ENCODE measurements at regions not wholly inside any gene's neighbourhood (a gene's known extent, or its start where the extent isn't known, plus 50 kb on each side); places are given as distances from the start of the nearest gene placed in this dataset.

DNA sequence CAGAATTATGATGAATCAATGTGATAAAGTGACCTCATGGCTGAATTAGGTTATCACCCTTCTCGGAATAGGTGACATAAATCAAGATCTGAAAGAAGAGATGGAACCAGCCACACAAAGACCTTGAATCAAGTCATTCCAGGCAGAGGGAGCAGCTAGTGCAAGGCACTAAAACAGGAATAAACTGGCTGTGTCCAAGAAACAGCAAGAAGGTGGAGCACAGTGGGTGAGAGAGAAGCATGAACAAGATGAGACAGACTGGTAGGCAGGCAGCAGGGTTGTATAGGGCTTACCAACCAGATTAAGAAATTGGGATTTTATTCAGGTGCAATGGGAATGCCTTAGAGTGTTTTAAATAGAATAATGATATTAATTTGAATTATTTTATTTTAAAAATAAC, 470.3 kb downstream of the PCDH20 start:
- Histone ChIP-seq H3K27me3 (replicated peaks in 1 of 4; ENCODE audit: control insufficient read depth in 3 of 4, extremely low read depth in 1 of 4, insufficient read depth in 3 of 4, low read length in 3 of 4) (no peaks in the 10 kb centered on the region), H2BK20ac (ENCODE audit: low read length) (no peak overlapping the region), H3K4me3 (ENCODE audit: extremely low read depth in 1 of 4, insufficient read depth in 2 of 4, low read depth in 3 of 4, low read length in 4 of 4) (no peak overlapping the region), H3K36me3 (ENCODE audit: control insufficient read depth in 2 of 4, insufficient read depth in 4 of 4, low read length in 3 of 4) (no peaks in the 10 kb centered on the region), H3K27ac (ENCODE audit: low read depth, low read length) (no peak overlapping the region), H3K4me2 (ENCODE audit: insufficient read depth in 1 of 2, low read depth in 2 of 2, low read length in 2 of 2) (no peak overlapping the region), H3K9ac (replicated peaks in 1 of 4; ENCODE audit: extremely low read depth in 1 of 4, low read depth in 3 of 4, low read length in 3 of 4) (no peak overlapping the region), H3K79me2 (ENCODE audit: control insufficient read depth in 1 of 2, insufficient read depth in 2 of 2, low read length in 2 of 2) (no peaks in the 10 kb centered on the region), H3K18ac (ENCODE audit: extremely low read depth, low read length) (no peak overlapping the region), H3K79me1 (ENCODE audit: low read depth, low read length) (no peaks in the 10 kb centered on the region), H4K8ac (ENCODE audit: extremely low read depth, insufficient read depth, low read length) (no peak overlapping the region), H2BK12ac (ENCODE audit: low read depth, low read length) (no peak overlapping the region), H3K14ac (ENCODE audit: insufficient read length) (no peak overlapping the region), H2BK15ac (ENCODE audit: low read length) (no peak overlapping the region), H4K91ac (replicated peaks; ENCODE audit: insufficient read length, low read length) (no peak overlapping the region), H3K56ac (replicated peaks; ENCODE audit: insufficient read length, low read depth, low read length) (no peak overlapping the region), H2BK120ac (replicated peaks; ENCODE audit: low read depth, low read length) (no peak overlapping the region), H3K23me2 (ENCODE audit: low read depth, low read length) (no peaks in the 10 kb centered on the region), H2BK5ac (ENCODE audit: low read depth, low read length) (no peak overlapping the region), H4K20me1 (replicated peaks in 1 of 2; ENCODE audit: control insufficient read depth in 1 of 2, insufficient read depth in 2 of 2, low read length in 2 of 2) (no peaks in the 10 kb centered on the region), H3K4ac (replicated peaks; ENCODE audit: insufficient read length, low read depth, low read length) (no peak overlapping the region), H2AFZ (ENCODE audit: low read length) (no peak overlapping the region), H2AK5ac (ENCODE audit: low read depth, low read length) (no peak overlapping the region), H3K4me1 (replicated peaks in 1 of 4; ENCODE audit: control insufficient read depth in 3 of 4, insufficient read depth in 4 of 4, low read length in 3 of 4) (no peaks in the 10 kb centered on the region; a peak in 1 of 7 replicates), H3K9me3 (ENCODE audit: insufficient read depth in 2 of 2, low read depth in 1 of 2, low read length in 1 of 2) (peaks cover 0 to 3% of the 10 kb centered on the region in 2 experiments; a peak in 1 of 4 replicates), H3K23ac (ENCODE audit: insufficient read length) (no peak overlapping the region), H4K5ac (ENCODE audit: insufficient read length, low read depth, low read length) (no peak overlapping the region)
- TF ChIP-seq JUND (IDR thresholded peaks at IDR 0.05; ENCODE audit: low read length) = no peak
- TF ChIP-seq TCF12 (IDR thresholded peaks at IDR 0.05; ENCODE audit: low read depth, low read length) = no peak
- no peak for TF ChIP-seq SP2 (IDR thresholded peaks at IDR 0.05; ENCODE audit: low read length)
- TF ChIP-seq NANOG (IDR thresholded peaks at IDR 0.05; ENCODE audit: insufficient read depth, low read depth, low read length, poor library complexity, severe bottlenecking) = no peak
- no peak for TF ChIP-seq FOSL1 (IDR thresholded peaks at IDR 0.05; ENCODE audit: insufficient read depth, low read depth, low read length)
- no peak for TF ChIP-seq EP300 (IDR thresholded peaks at IDR 0.05; ENCODE audit: borderline replicate concordance in 1 of 2, low read depth in 2 of 2, low read length in 2 of 2)
- no peak for TF ChIP-seq CTBP2 (IDR thresholded peaks at IDR 0.05; ENCODE audit: borderline replicate concordance, insufficient read depth, insufficient read length, low read length)
- no peak for TF ChIP-seq BRCA1 (IDR thresholded peaks at IDR 0.05; ENCODE audit: low read depth, low read length)
- no peak for TF ChIP-seq GABPA (IDR thresholded peaks at IDR 0.05; ENCODE audit: borderline replicate concordance, insufficient read depth, low read length)
- no peak for TF ChIP-seq ZNF274 (IDR thresholded peaks at IDR 0.05; ENCODE audit: borderline replicate concordance, extremely low read depth, low read length)
- CTCF ChIA-PET (ENCODE audit: partially characterized antibody) = no interaction called here
- 48% methylated on average over 1 of the region's 1 CpG; no CpG with 5 or more reads in 1 of the 2 experiments for WGBS, 2 experiments (ENCODE audit: extremely low coverage in 1 of 2, insufficient coverage in 1 of 2, insufficient read length in 1 of 2, insufficient replicate concordance in 2 of 2, low coverage in 1 of 2, low lambda C conversion rate in 2 of 2, missing lambda C conversion rate in 1 of 2)
- DNase-seq (ENCODE audit: low read depth in 1 of 2, low spot score in 2 of 2) (no peak), FAIRE-seq (no peak)
- POLR2A ChIA-PET (ENCODE audit: partially characterized antibody) = no interaction called here
